Karpas-422 (cell line): ENCODE measurements at regions not wholly inside any gene's neighbourhood (a gene's known extent, or its start where the extent isn't known, plus 50 kb on each side); places are given as distances from the start of the nearest gene placed in this dataset.

ENCODE experiments used
- DNase-seq: peaks from one replicate; pipeline ENCODE4 v3.0.0-alpha.2; 2015
- H2AFZ ChIP-seq: fragments of 200-600 bp; sonication (generic); 2 replicates; pipeline ENCODE4 v1.6.1; 2014; ENCODE audit warnings: antibody characterized with exemption, low read length, mixed read lengths
- H3K27ac ChIP-seq: fragments of 200-600 bp; sonication (generic); 2 replicates; pipeline ENCODE4 v1.5.1; 2014; ENCODE audit warnings: mild to moderate bottlenecking, low read length, moderate library complexity
- H3K27me3 ChIP-seq: fragments of 200-600 bp; sonication (generic); 2 replicates; pipeline ENCODE4 v1.6.1; 2014; ENCODE audit warnings: low read length, mixed read lengths
- H3K36me3 ChIP-seq: fragments of 200-600 bp; sonication (generic); 2 replicates; pipeline ENCODE4 v1.6.1; 2014; ENCODE audit warnings: low read length, mixed read lengths; ENCODE audit not compliant: insufficient read depth
- H3K4me1 ChIP-seq: fragments of 200-600 bp; sonication (generic); 2 replicates; pipeline ENCODE4 v1.6.1; 2014; ENCODE audit warnings: mild to moderate bottlenecking, low read length, mixed read lengths
- H3K4me2 ChIP-seq: fragments of 200-600 bp; sonication (generic); 2 replicates; pipeline ENCODE4 v1.6.1; 2014; ENCODE audit warnings: low read length, low read depth, mild to moderate bottlenecking; ENCODE audit not compliant: poor library complexity, severe bottlenecking
- H3K4me3 ChIP-seq: fragments of 200-600 bp; sonication (generic); 2 replicates; pipeline ENCODE4 v1.5.1; 2014; ENCODE audit warnings: mild to moderate bottlenecking, antibody characterized with exemption, low read length, mixed read lengths
- H3K79me2 ChIP-seq: fragments of 200-600 bp; sonication (generic); 2 replicates; pipeline ENCODE4 v1.6.1; 2014; ENCODE audit warnings: mild to moderate bottlenecking, low read length, mixed read lengths
- H3K9ac ChIP-seq: fragments of 200-600 bp; sonication (generic); 2 replicates; pipeline ENCODE4 v1.6.0; 2014; ENCODE audit warnings: low read length
- H3K9me2 ChIP-seq: fragments of 200-600 bp; sonication (generic), shearing (Covaris generic); replicated peaks from 2 replicates; pipeline ENCODE4 v1.6.0; 2014; ENCODE audit warnings: mild to moderate bottlenecking, low read length, moderate library complexity; ENCODE audit not compliant: insufficient read depth
- H3K9me3 ChIP-seq: fragments of 300-700, 200-600 bp; sonication (generic); 2 replicates; pipeline ENCODE4 v1.6.1; 2014; ENCODE audit warnings: low read length, mixed read lengths
- H4K20me1 ChIP-seq: fragments of 200-600 bp; sonication (generic); 2 replicates; pipeline ENCODE4 v1.6.1; 2014; ENCODE audit warnings: mild to moderate bottlenecking, antibody characterized with exemption, low read length, low read depth; ENCODE audit not compliant: insufficient read depth

DNA sequence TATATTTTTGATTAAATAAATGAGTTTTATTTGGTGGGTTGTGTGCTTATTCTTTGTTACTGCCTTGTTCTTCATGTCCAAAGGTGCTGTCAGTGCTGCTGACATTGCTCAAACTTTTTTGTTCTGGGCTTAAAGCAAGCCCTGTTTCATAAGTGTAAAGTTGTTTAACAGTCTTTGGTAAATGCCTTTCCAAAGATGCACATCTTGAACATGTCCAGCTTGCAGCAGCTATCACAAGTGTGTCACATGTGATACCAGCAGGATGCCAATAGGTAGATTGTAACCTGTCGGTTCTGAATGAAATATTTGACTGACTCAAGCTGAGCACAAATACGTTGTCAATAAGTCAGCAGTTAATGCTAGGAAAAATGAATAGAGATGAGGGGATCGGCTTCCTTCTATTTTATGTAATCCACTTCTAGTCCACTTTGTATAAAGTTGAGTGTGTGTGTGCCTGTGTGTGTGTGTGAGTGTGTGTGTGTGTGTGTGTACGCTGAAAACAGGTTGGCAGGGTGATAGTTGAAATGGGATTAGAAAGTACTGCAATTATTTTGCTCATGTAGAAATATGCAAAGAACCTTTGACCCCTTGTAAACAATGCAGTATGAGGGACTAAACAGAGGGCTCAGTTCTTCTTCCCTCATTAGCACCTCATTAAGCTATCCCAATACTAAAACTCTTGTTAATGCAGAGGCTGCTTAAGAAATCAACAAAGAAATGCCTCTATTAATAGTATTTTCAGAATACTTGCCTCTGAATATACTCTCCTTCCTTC is 986.5 kb downstream of the TUSC7 start:
- no peaks in the 10 kb centered on the region for H3K36me3 ChIP-seq
- H3K27ac ChIP-seq, result no peak overlapping the region
- no peaks in the 10 kb centered on the region for H3K27me3 ChIP-seq
- no peaks in the 10 kb centered on the region for H3K9me3 ChIP-seq
- H4K20me1 ChIP-seq, result no peaks in the 10 kb centered on the region
- H3K79me2 ChIP-seq, result no peaks in the 10 kb centered on the region
- H3K4me1 ChIP-seq, result no peaks in the 10 kb centered on the region
- no peak for DNase-seq
- H3K4me2 ChIP-seq, result no peak overlapping the region
- no peak overlapping the region for H3K9ac ChIP-seq
- H2AFZ ChIP-seq, result no peak overlapping the region
- no peaks in the 10 kb centered on the region for H3K9me2 ChIP-seq
- no peak overlapping the region for H3K4me3 ChIP-seq

DNA sequence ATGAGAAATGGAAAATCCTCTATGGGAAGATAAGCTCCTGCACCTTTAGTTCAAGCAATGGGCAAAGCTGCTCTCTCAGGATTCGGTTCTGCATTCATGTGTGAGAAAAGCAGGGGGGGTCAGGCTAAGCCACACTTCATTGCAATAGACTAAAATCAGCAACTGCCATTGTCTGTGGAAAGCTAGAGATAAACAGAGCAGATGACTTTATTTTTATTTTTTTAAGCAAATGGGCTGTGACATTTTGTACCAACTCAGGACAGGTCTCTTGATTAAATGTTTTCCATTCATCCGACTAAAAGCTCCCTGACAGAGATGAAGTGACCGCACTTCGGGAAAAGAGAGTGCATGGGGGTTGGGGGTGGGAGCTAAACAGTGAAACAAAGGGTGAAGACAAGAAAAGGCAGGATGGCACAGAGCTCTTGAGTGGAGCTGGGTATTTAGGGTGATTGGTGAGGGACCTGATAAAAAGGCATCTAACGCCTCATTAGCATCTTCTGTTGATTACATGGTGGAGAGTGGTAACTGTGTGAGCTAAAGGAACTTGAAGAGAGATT is 987.4 kb downstream of the TUSC7 start:
- Histone ChIP-seq H3K36me3 (no peaks in the 10 kb centered on the region), H3K9me3 (no peaks in the 10 kb centered on the region), H2AFZ (no peak overlapping the region)

DNA sequence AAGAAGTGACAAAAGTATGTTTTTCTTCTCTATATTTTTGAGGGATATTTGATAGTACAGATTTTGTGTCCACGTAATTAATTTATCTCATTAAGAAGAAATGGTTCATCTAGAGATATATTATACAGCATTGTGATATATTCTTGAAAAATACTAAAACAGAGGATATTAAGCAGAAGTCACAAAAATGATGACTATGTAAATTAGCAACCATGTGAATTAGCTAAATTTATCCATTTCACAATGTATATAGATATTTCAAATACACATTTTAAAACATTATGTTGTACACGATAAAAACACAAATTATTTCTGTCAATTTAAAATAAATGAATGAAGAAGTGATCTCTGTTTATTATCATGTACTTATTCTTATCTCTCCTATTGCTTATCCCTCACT is 989.5 kb downstream of the TUSC7 start:
- Histone ChIP-seq H3K4me1 (no peaks in the 10 kb centered on the region), H3K9me3 (no peaks in the 10 kb centered on the region), H4K20me1 (no peaks in the 10 kb centered on the region), H3K27ac (no peak overlapping the region), H3K4me2 (no peak overlapping the region), H3K79me2 (no peaks in the 10 kb centered on the region), H3K9me2 (no peaks in the 10 kb centered on the region), H3K27me3 (no peaks in the 10 kb centered on the region), H3K4me3 (no peak overlapping the region), H2AFZ (no peak overlapping the region), H3K9ac (no peak overlapping the region), H3K36me3 (no peaks in the 10 kb centered on the region)
- DNase-seq, result no peak

More for the DNA sequence above, 987.4 kb downstream of the TUSC7 start:
- H3K79me2 ChIP-seq, result no peaks in the 10 kb centered on the region
- H3K4me3 ChIP-seq, result no peak overlapping the region
- no peaks in the 10 kb centered on the region for H3K9me2 ChIP-seq
- H4K20me1 ChIP-seq, result no peaks in the 10 kb centered on the region
- H3K27ac ChIP-seq, result no peak overlapping the region
- H3K27me3 ChIP-seq, result no peaks in the 10 kb centered on the region
- no peak overlapping the region for H3K4me2 ChIP-seq
- DNase-seq, result no peak
- H3K4me1 ChIP-seq, result no peaks in the 10 kb centered on the region
- no peak overlapping the region for H3K9ac ChIP-seq

DNA sequence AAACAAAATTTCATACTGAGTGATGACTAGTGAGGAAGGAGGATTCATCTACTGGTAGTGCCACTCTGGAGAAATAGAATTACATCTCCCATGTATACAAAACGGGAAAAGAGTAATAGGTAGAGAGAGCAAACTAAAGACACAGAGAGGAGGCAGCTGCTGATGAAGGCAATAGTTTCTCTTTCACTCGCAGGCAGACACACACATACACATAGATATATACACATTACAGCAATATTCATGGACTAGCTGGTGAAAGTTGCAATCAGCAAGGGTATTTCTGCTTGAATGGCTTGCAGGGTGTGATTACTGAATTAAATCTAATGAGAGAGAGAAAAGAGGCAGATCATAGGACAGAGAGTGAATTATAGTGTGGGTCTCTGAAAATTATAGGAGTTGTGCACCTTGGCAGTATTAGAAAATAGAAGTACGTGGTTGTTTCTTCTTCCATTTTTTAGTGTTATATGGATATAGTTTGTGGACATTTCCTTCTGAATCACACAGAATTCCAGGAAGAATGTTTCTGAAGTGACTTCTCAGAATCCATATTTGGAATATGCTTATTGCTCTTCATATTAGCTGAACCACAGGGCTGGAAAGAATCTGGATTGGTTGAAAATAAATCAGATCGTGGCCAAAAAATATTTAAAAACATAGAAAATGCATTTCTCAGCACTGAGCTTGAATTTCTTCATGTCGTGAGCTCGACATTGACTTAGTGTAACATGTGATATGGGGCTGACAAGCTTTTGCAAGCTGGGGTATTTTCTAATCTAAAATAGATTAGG is 991.2 kb downstream of the TUSC7 start:
- no peaks in the 10 kb centered on the region for H4K20me1 ChIP-seq
- no peak overlapping the region for H3K4me2 ChIP-seq
- H3K36me3 ChIP-seq, result no peaks in the 10 kb centered on the region
- no peak overlapping the region for H3K4me3 ChIP-seq
- H3K9ac ChIP-seq, result no peak overlapping the region
- no peaks in the 10 kb centered on the region for H3K79me2 ChIP-seq
- no peaks in the 10 kb centered on the region for H3K27me3 ChIP-seq
- DNase-seq, result no peak
- H3K27ac ChIP-seq, result no peak overlapping the region
- no peaks in the 10 kb centered on the region for H3K9me3 ChIP-seq
- H3K9me2 ChIP-seq, result no peaks in the 10 kb centered on the region
- no peak overlapping the region for H2AFZ ChIP-seq
- H3K4me1 ChIP-seq, result no peaks in the 10 kb centered on the region

DNA sequence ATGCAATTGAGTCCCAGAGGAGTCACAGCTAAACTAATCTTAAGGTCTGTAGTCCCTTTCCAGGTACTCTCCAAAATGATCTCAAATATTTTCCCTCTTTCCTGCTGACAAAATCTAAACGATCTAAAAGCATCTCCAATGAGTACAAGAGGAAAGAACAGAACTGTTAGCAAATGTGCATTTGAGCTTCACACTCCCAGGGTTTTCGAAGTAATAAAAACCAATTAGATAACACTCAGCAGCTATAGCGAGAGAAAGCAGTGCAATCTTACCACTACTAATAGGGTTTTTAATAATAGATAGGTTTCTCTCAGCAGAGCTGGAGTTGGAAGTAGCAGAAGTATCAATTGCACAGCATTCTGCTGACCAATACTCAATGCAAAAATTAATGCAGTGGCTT is 995.4 kb downstream of the TUSC7 start:
- no peaks in the 10 kb centered on the region for H3K27me3 ChIP-seq
- H3K9me3 ChIP-seq, result no peaks in the 10 kb centered on the region
- H4K20me1 ChIP-seq, result no peaks in the 10 kb centered on the region
- no peak overlapping the region for H3K9ac ChIP-seq
- no peak overlapping the region for H3K4me2 ChIP-seq
- no peak for DNase-seq
- no peak overlapping the region for H2AFZ ChIP-seq
- no peaks in the 10 kb centered on the region for H3K36me3 ChIP-seq
- no peaks in the 10 kb centered on the region for H3K4me1 ChIP-seq
- no peak overlapping the region for H3K4me3 ChIP-seq
- no peaks in the 10 kb centered on the region for H3K9me2 ChIP-seq
- H3K27ac ChIP-seq, result no peak overlapping the region
- no peaks in the 10 kb centered on the region for H3K79me2 ChIP-seq

DNA sequence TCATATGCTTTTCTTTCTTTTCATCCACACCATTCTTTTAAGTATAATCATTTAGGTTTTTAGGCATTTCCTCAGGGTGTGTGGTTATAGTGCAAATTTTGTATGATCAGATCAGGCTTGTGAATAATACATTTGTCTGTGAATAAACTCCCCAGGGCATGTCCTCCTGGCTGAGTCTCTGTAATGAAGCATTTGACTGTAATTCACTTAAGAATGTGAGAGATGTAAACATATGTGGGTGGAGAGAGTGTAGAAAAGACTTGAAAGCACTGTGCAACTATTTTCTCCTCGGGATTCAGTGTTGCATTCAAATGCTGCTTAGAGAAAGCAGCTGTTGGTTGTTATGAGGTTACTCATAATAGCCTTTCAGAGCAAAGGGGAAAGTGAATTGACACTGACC is 996.5 kb downstream of the TUSC7 start:
- Histone ChIP-seq H3K9me3 (no peaks in the 10 kb centered on the region), H3K9ac (no peak overlapping the region), H4K20me1 (no peaks in the 10 kb centered on the region), H3K36me3 (no peaks in the 10 kb centered on the region), H3K27me3 (no peaks in the 10 kb centered on the region), H3K79me2 (no peaks in the 10 kb centered on the region), H3K4me2 (no peak overlapping the region), H3K9me2 (no peaks in the 10 kb centered on the region), H3K4me1 (no peaks in the 10 kb centered on the region), H3K27ac (no peak overlapping the region), H2AFZ (no peak overlapping the region), H3K4me3 (no peak overlapping the region)
- no peak for DNase-seq

DNA sequence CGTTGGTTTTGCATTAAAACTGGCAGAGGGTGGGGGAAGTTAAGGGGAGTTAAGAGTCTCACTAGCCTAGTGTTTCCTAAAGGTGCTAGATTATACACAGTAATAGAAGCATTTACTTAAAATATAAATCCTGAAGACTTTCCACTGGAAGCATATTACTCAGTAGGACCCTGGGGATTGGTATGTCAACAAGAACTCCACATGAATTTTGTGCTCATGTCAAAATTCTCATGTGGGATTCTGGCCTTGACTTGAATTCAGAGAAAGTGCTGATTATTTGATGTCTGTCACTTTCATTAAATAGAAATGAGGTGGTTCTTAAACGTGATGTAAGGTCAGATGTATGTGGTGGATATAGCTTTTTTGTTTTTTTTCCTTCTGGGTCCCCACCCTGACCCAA is 997.2 kb downstream of the TUSC7 start:
- H3K9me3 ChIP-seq, result no peaks in the 10 kb centered on the region
- no peaks in the 10 kb centered on the region for H3K36me3 ChIP-seq
- no peak overlapping the region for H3K4me2 ChIP-seq
- no peaks in the 10 kb centered on the region for H4K20me1 ChIP-seq
- no peak overlapping the region for H2AFZ ChIP-seq
- no peak for DNase-seq
- no peaks in the 10 kb centered on the region for H3K9me2 ChIP-seq
- no peaks in the 10 kb centered on the region for H3K79me2 ChIP-seq
- no peaks in the 10 kb centered on the region for H3K4me1 ChIP-seq
- no peaks in the 10 kb centered on the region for H3K27me3 ChIP-seq
- no peak overlapping the region for H3K4me3 ChIP-seq
- H3K9ac ChIP-seq, result no peak overlapping the region
- H3K27ac ChIP-seq, result no peak overlapping the region

DNA sequence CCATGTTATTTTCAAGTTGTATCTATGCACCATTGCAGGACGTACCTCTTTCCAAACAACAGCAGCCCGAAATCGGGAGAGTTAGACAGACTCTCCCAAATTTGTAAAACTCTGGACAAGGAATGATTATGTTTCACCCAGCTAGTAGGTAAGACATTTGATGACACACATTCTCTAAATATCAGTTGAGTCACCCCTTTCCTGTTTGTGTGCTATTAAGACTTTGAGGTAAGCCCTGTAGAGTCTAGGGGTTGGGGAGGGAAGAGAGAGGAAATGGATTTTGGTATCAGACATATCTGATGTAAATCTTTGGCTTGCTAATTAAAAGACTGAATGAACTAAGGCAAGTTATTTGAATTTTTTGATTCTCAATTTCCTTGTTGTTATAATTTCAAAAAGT is 999.0 kb downstream of the TUSC7 start:
- Histone ChIP-seq H3K9ac (no peak overlapping the region), H3K27me3 (no peaks in the 10 kb centered on the region), H3K4me3 (no peak overlapping the region), H3K36me3 (no peaks in the 10 kb centered on the region), H2AFZ (no peak overlapping the region), H3K27ac (no peak overlapping the region), H4K20me1 (no peaks in the 10 kb centered on the region), H3K79me2 (no peaks in the 10 kb centered on the region), H3K9me2 (no peaks in the 10 kb centered on the region), H3K4me1 (no peaks in the 10 kb centered on the region), H3K4me2 (no peak overlapping the region), H3K9me3 (no peaks in the 10 kb centered on the region)
- no peak for DNase-seq
